B cell (primary cell): ENCODE measurements at regions not wholly inside any gene's neighbourhood (a gene's known extent, or its start where the extent isn't known, plus 50 kb on each side); places are given as distances from the start of the nearest gene placed in this dataset.

Experiments used
- ATAC-seq: fragments of 200-7000 bp; cut with Tn5 transposase; one replicate; pipeline ENCODE4 v1.10.0; 2021; ENCODE audit warnings: low read depth, mild to moderate bottlenecking, moderate number of reproducible peaks, moderate library complexity
- CTCF ChIA-PET: fragments of 350-600 bp; sonication (Branson Sonifier 250); formaldehyde crosslinking; loops from one replicate; lab custom pipeline; 2021; ENCODE audit warnings: antibody characterized with exemption, inconsistent platforms; lab: Charles Lee
- POLR2A ChIA-PET: fragments of 350-600 bp; sonication (Branson Sonifier 250); formaldehyde crosslinking; loops from one replicate; lab custom pipeline; 2021; ENCODE audit warnings: antibody characterized with exemption; lab: Charles Lee
- DNase-seq: peaks from one replicate; pipeline ENCODE4 v3.0.0; 2013
- H2AFZ ChIP-seq: 2 replicates; pipeline ENCODE4 v1.6.1; 2012; ENCODE audit warnings: mild to moderate bottlenecking, low read depth, low read length; ENCODE audit not compliant: insufficient read depth, poor library complexity, severe bottlenecking
- H3K27ac ChIP-seq, 2 donors: 1 replicate in 1 of 2; 2 replicates in 1 of 2; pipeline ENCODE4 v1.5.1; 2012 to 2013; ENCODE audit warnings: low read length in 2 of 2, mild to moderate bottlenecking in 2 of 2, moderate library complexity in 1 of 2
- H3K27me3 ChIP-seq, 4 experiments: fragments of 200-600 bp in 1 of 4; sonication (generic) in 1 of 4; replicated peaks in 1 of 4; 1 replicate in 2 of 4; 2 replicates in 2 of 4; pipeline versions ENCODE4 v1.6.1 to v1.7.0; 2013 to 2016; ENCODE audit warnings: low read length in 3 of 4, mild to moderate bottlenecking in 2 of 4, mixed read lengths in 1 of 4, moderate library complexity in 1 of 4; ENCODE audit not compliant: insufficient read depth in 4 of 4, control insufficient read depth in 3 of 4; ENCODE audit errors: control extremely low read depth in 1 of 4
- H3K36me3 ChIP-seq, 2 experiments: replicated peaks in 1 of 2; 1 replicate in 1 of 2; 2 replicates in 1 of 2; pipeline versions ENCODE4 v1.6.1 to v1.7.1; 2013; ENCODE audit warnings: low read length in 1 of 2; ENCODE audit not compliant: insufficient read depth in 2 of 2, control insufficient read depth in 1 of 2; ENCODE audit errors: control extremely low read depth in 1 of 2, extremely low read depth in 1 of 2
- H3K4me1 ChIP-seq, 2 donors: fragments of 200-600 bp in 1 of 2; sonication (generic) in 1 of 2; 1 replicate in 1 of 2; 2 replicates in 1 of 2; pipeline versions ENCODE4 v1.5.1 to v1.6.1; 2013 to 2017; ENCODE audit warnings: low read length in 2 of 2; ENCODE audit not compliant: control insufficient read depth in 2 of 2, insufficient read depth in 2 of 2
- H3K4me2 ChIP-seq: replicated peaks from 2 replicates; pipeline ENCODE3; 2012; ENCODE audit warnings: mild to moderate bottlenecking, low read depth, low read length; ENCODE audit not compliant: poor library complexity, severe bottlenecking
- H3K4me3 ChIP-seq, 5 experiments: fragments of 200-600 bp in 1 of 5; sonication (generic) in 1 of 5; 1 replicate in 3 of 5; 2 replicates in 2 of 5; pipeline versions ENCODE4 v1.5.1 to v1.7.0; 2011 to 2016; ENCODE audit warnings: low read length in 4 of 5, mild to moderate bottlenecking in 4 of 5, low read depth in 2 of 5, control low read depth in 1 of 5, moderate library complexity in 1 of 5; ENCODE audit not compliant: insufficient read depth in 1 of 5; ENCODE audit errors: control extremely low read depth in 1 of 5, extremely low read depth in 1 of 5
- H3K79me2 ChIP-seq: fragments of 200-600 bp; sonication (generic); one replicate; pipeline ENCODE4 v1.6.0; 2016; ENCODE audit warnings: low read length; ENCODE audit not compliant: control insufficient read depth, insufficient read depth
- H3K9ac ChIP-seq: fragments of 200-600 bp; sonication (generic); 2 replicates; pipeline ENCODE4 v1.6.1; 2017; ENCODE audit warnings: mild to moderate bottlenecking, low read length, moderate library complexity
- H3K9me3 ChIP-seq, 3 donors: one replicate each; pipeline versions ENCODE4 v1.6.1 to v1.7.1; 2013; ENCODE audit warnings: low read length in 2 of 3; ENCODE audit not compliant: control insufficient read depth in 2 of 3, insufficient read depth in 1 of 3; ENCODE audit errors: control extremely low read depth in 1 of 3
- H4K20me1 ChIP-seq: 2 replicates; pipeline ENCODE4 v1.6.0; 2012; ENCODE audit warnings: mild to moderate bottlenecking, low read length; ENCODE audit not compliant: insufficient read depth, control insufficient read depth, poor library complexity, severe bottlenecking
- H3K27ac Mint-ChIP-seq: one replicate; pipeline ENCODE4 v1.8.0; 2021; ENCODE audit warnings: mixed read lengths
- H3K27me3 Mint-ChIP-seq: one replicate; pipeline ENCODE4 v1.8.0; 2021; ENCODE audit warnings: mixed read lengths
- H3K4me1 Mint-ChIP-seq: one replicate; pipeline ENCODE4 v1.8.0; 2021; ENCODE audit warnings: mixed read lengths
- H3K4me3 Mint-ChIP-seq: one replicate; pipeline ENCODE4 v1.8.0; 2021; ENCODE audit warnings: mixed read lengths
- H3K9me3 Mint-ChIP-seq: one replicate; pipeline ENCODE4 v1.8.0; 2022; ENCODE audit warnings: mixed read lengths; ENCODE audit not compliant: insufficient read depth
- EZH2 ChIP-seq: IDR thresholded peaks from 2 replicates; pipeline ENCODE4 v1.6.1; 2012; ENCODE audit warnings: borderline replicate concordance, low read depth, mild to moderate bottlenecking, moderate library complexity, low read length; ENCODE audit not compliant: insufficient read depth, poor library complexity, severe bottlenecking
- WGBS: methylation state at CpG from one replicate; pipeline ENCODE4 v1.1.5; 2013; ENCODE audit warnings: missing lambda C conversion rate; ENCODE audit not compliant: insufficient coverage; 5-methylcytosine and 5-hydroxymethylcytosine counted together
- intact Hi-C: fragments of 100-400 bp; cut with micrococcal nuclease; formaldehyde crosslinking; loops from one replicate; pipeline ENCODE4 v1.10.0; 2022
- TF ChIP-seq, protein P1 (sequence below): fragments of 200-600 bp; IDR thresholded peaks from one replicate; pipeline ENCODE4 v1.8.0; 2022; ENCODE audit warnings: antibody characterized with exemption, mild to moderate bottlenecking

DNA sequence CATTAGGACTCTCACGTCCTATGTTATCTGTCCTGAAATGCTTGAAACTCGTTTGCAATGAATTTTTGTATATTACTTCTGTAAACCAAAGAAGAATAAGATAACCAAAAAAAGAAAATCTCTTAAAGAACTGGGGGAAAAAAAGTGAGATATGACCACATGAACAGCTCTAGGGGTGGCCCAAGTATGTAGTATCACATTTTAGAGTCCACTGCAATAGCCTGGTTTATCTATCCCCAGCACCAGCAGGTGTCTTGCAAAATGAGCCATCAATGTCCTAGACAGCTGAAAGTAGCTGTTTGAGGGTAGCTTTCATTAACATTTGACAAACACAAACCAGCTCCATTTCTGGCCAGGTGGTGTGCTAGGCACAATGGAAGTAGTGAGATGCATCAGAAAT, 102.8 kb downstream of the PXDC1 start:
- Mint-ChIP-seq H3K27ac (no peak overlapping the region), H3K4me1 (no peaks in the 10 kb centered on the region), H3K4me3 (no peak overlapping the region), H3K27me3 (peaks cover 12% of the 10 kb centered on the region), H3K9me3 (no peaks in the 10 kb centered on the region)
- WGBS, result no CpG with 5 or more reads among the region's 2 CpGs
- H3K27me3 ChIP-seq, result no peaks in the 10 kb centered on the region
- no peaks in the 10 kb centered on the region for H3K36me3 ChIP-seq
- no peaks in the 10 kb centered on the region for H3K4me1 ChIP-seq
- intact Hi-C loops, result no loop called here
- POLR2A ChIA-PET, result no interaction called here
- H3K27ac ChIP-seq, result no peak overlapping the region
- H4K20me1 ChIP-seq, result no peaks in the 10 kb centered on the region
- no peak overlapping the region for H3K4me3 ChIP-seq
- ATAC-seq, result no peak
- no peak for DNase-seq
- CTCF ChIA-PET, result no interaction called here
- H2AFZ ChIP-seq, result no peak overlapping the region
- H3K4me2 ChIP-seq, result no peak overlapping the region
- no peaks in the 10 kb centered on the region for H3K9me3 ChIP-seq
- no peaks in the 10 kb centered on the region for H3K79me2 ChIP-seq
- no peak overlapping the region for H3K9ac ChIP-seq
- no peak for TF ChIP-seq EZH2
- TF ChIP-seq, protein P1, sequence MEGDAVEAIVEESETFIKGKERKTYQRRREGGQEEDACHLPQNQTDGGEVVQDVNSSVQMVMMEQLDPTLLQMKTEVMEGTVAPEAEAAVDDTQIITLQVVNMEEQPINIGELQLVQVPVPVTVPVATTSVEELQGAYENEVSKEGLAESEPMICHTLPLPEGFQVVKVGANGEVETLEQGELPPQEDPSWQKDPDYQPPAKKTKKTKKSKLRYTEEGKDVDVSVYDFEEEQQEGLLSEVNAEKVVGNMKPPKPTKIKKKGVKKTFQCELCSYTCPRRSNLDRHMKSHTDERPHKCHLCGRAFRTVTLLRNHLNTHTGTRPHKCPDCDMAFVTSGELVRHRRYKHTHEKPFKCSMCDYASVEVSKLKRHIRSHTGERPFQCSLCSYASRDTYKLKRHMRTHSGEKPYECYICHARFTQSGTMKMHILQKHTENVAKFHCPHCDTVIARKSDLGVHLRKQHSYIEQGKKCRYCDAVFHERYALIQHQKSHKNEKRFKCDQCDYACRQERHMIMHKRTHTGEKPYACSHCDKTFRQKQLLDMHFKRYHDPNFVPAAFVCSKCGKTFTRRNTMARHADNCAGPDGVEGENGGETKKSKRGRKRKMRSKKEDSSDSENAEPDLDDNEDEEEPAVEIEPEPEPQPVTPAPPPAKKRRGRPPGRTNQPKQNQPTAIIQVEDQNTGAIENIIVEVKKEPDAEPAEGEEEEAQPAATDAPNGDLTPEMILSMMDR, result no peak

DNA sequence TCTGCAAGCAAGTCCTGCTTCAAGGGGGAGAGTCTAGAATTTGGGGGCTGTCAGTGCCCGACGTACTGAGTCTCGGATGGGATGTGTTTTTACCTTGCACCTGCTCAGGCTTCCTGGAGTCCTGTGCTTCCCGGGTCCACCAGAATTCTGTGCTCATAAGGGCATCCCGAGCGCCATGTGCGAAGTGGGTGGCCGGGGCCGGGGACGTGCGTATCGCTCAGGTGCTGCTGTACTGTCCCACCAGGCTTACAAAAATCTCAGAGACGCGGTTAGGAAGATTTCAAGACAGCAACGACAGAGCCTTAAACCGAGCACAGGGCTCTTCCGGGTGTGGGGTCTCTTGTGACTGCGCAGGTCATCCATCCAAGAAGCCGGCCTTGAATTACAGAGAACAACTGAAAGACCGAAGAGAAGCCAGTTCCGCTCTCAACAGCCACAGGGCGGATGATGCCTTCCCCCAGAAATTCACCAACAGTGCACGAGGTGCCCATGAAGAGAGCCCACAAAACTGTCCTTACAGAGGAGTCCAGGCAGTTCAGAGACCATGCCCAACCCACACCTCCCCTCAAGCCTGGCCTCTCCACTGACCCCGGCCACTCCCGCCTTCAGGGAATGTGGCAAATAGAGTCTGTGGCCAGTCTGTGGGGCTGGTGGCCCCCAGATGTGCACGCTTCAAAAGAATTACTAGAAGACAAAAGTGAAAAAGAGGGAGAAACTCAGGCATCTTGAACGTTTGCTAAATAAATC, 104.7 kb downstream of the PXDC1 start:
- Histone ChIP-seq H3K4me1 (no peaks in the 10 kb centered on the region), H3K9ac (no peak overlapping the region), H3K4me3 (no peak overlapping the region), H3K36me3 (no peaks in the 10 kb centered on the region), H3K27me3 (no peaks in the 10 kb centered on the region), H2AFZ (no peak overlapping the region), H4K20me1 (no peaks in the 10 kb centered on the region), H3K27ac (no peak overlapping the region), H3K79me2 (no peaks in the 10 kb centered on the region), H3K4me2 (no peak overlapping the region), H3K9me3 (no peaks in the 10 kb centered on the region)
- Mint-ChIP-seq H3K9me3 (no peaks in the 10 kb centered on the region), H3K27ac (no peak overlapping the region), H3K4me1 (no peaks in the 10 kb centered on the region), H3K4me3 (no peak overlapping the region), H3K27me3 (peaks cover 9% of the 10 kb centered on the region)
- WGBS, result 95% methylated on average over 24 of the region's 27 CpGs
- ChIA-PET CTCF (no interaction called here), POLR2A (no interaction called here)
- TF ChIP-seq, protein P1, result no peak
- no peak for TF ChIP-seq EZH2
- ATAC-seq (no peak), DNase-seq (no peak)
- intact Hi-C loops, result no loop called here
